ENCODE measurements at regions not wholly inside any gene's neighbourhood (a gene's known extent, or its start where the extent isn't known, plus 50 kb on each side); places are given as distances from the start of the nearest gene placed in this dataset.

DNA sequence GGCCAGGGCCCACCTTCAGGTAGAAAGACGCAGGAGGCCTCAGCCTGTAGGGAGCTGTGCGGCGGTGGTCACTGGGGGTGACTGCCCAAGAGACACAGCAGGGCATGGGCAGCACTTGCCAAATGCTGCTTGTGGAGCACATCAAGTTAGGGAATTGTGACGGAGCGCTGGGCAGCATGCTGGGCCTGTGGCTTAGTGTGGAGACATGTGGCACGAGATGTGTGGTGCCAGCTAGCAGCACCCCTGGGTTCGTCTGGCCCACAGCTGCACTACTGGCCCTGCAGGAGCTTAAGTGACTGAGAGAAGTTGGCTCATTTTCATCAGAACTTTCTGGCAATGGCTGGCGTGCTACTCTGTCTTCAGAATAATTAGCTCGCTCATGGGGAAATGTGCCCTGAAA, 213.1 kb upstream of the SYNDIG1 start:
- no peak for DNase-seq

DNA sequence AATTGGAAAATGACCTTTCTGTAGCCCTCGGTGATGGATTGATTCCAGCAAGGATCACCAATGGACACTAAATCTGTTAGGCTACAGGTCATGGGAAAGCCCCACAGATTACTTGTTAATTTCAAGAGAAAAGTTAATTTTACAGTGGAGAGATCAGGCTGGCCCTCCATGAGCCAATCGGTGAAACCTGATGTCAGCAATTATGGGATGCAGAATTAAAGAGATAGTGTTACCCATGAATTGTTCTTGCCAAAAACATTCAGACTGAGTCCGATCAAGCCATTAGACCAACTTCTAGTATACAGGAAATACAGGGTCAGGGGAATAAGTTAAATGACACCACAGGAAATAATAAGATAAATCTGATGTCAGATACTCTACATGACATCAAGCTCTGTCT, 214.9 kb upstream of the SYNDIG1 start:
- DNase-seq: no peak

DNA sequence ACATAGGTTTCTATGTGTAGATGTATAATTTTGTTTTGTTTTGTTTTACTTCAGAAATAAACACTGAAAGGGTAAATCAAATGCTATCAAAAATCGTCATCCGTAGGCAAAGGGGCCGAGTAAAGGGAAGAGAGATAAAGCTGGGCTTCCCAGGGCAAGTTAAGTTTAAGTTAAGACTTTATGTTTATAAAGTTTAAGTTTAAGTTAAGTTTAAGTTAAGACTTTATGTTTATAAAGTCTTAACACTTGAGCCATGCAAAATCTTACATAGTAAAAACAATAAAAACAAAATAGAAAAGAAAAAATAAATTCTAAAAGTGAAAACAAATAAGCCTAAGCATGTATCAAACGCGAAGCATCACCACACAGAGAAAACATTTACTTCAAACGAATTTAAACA, 216.1 kb upstream of the SYNDIG1 start:
- DNase-seq: no peak

DNA sequence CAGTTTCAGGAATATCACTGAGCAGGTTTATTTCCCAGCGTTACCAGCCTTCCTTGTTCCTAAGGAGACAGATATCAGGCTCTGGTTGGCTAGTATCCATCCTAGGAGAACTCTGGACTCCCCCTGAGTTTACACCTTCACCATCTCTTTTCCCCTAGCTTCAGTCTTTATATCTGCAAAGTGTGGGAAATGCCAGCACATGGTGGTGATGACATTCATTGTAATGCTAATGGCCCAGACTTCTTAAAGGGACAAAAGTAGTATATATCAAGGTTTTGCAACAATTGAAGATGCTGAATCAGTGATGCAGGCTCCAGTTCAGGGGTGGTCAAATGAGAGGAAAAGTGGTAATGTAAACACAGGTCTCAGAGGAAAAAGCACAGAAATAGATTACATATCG, 224.3 kb upstream of the SYNDIG1 start:
- no peak for DNase-seq

DNA sequence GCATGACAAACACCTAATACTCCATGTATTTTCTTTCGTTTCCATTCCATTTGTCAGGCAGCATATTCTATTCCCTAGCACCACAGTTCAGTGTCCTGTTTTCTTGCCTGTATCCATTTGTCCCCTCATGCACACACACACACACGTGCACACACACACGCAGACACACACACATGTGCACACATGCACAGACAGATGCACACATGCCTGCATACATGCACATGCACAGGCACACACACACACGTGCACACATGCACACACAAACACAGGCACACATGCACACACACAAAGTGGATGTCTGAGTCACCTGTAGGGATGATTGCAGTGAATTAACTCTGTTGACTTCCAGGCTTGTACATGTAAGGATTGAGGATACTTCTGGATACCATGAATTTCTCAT, 226.7 kb upstream of the SYNDIG1 start:
- DNase-seq: no peak

DNA sequence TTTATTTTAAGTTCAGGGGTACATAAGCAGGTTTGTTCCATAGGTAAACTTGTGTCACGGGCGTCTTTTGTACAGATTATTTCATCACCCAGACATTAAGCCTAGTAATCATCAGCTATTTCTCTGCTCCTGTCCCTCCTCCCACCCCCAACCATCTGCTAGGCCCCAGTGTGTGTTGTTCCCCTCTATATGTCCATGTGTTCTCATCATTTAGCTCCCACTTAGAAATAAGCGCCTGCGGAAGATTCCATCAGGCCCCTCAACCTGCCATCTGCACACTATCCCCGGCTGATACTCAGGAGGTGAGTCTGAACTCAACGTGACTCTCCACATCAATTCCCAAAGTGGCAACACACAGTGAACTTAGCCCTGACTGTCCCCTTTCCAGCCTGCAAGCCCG, 228.0 kb upstream of the SYNDIG1 start:
- DNase-seq: no peak

DNA sequence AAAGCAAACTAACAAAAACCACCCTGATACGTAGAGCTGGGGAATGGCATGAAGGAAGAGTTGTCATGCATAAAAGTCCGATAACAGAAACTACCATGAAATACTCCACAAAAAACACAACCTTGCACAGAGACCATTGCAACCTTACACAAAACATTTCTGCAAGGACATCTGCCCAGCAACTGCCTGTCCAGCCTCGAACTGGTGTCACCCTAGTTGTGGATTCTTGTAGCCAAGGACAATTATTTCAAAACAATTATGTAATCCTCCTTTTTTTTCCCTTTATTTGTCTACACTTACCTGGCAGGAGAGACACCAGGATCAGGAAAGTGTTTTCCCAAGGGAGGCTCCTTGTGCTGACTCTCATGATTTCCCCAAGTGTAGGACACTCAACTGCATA, 232.5 kb upstream of the SYNDIG1 start:
- DNase-seq: peak; percentile 7

DNA sequence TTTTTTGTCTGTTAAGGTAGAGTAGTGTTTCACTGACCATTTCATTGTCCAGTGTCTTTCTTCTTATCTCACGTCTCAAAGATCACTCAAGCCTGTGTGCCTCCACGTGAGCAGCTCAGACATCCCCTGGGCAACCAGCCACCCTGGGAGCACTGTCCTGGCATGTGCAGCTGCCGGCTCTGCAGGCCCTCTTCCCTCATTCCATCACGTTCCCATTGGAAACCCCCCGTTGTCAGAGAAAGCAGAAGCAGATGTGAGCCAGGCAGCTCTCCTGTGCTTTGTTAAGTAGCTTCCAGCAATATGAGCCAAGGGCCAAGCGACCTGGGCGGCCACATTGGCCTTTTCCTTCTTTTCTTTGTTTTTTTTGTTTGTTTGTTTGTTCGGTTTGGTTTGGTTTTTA, 233.2 kb upstream of the SYNDIG1 start:
- DNase-seq: no peak

DNA sequence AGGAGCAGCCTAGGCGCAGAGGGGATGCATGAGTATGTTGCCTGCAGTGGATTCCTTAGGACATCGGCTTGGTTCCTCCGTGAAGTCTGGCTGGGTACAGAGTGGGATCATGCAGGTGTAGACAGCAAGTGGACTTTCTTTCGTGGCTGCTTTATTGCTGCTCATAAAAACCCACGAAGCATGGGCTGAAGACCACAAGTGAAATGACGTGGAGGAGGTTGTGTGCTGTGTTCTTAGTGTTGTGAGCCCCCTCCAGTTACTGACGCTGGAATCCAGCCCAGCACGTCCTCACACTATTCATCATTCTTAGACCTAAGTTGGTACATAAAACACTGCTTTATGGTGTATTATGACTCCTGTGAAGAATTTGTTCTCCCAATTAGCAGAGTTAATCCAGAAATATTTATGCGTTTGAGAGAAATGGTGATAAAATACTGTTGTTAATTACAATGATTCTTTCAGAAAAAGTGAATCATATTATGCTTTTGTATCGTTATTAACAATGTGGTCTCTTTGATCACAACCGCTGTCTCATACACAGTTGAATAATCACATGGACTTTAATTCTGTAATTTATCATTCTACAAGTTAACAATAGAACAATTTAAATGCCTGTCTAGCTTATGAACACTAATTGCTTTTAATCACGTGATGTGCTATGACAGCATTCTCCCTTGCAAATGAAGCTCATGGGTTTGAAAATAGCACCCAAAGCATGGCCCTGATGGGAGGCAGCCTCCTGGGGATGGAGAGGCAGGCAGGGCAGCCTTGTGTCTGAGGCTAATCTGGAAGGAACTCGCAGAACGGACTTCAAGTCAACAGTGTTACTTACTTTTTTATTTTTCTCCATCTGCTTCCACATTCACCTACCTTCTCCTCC, 233.9 kb upstream of the SYNDIG1 start:
- DNase-seq: no peak

DNA sequence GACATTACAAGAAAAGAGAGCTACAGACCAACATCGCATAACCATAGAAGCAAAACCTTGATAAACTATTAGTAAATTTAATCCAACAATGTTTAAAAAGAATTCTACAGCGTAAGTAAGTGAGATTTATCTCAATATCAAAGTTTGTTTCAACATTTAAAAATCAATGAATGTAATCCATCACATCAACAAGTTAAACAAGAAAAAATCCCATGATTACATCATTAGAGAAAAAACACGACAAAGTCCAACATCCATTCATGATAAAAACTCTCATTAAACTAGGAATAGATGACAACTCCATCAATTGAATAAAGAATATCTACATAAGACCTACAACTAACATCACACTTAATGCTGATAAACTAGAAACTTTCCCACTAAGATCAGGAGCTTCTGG, 239.0 kb upstream of the GGTLC1 start:
- no peak for DNase-seq

DNA sequence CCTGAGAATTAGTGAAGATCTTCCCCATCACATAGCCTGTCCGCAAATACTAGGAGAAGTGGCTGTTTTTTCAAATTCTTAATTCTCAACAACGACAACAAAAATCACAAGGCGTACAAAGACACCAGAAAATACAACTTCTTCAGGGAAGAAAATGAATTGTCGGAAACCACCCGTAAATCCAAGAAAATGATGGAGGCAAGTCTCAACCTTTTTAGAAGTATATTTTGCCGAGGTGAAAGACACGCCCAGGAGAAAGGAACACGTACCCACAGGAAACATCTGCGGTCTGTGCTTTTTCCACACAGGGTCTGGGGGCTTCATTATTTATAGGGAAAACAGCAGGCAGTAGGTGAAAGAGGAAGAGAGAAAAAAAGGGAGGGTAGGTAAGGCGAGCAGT, 223.9 kb upstream of the GGTLC1 start:
- DNase-seq: no peak

DNA sequence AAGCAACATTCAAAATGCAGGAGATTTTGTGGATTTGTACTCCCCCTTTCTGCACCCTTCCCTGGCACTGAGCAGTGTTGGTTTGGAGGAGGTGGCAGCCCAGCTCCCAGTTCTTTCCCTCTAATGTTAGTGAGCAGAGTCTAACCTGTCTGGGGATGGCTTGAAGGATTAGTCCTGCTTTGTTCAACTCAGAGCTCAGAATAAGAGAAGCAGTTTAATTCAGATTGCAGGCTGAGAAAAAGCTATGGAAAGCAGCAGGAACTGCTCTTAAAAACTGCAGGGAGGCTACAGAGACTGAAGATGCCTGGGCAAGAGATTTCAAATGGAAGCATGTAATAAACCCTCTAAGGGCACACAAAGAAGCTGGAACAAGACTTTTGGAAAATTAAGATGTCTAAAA, 223.4 kb upstream of the GGTLC1 start:
- DNase-seq: no peak

DNA sequence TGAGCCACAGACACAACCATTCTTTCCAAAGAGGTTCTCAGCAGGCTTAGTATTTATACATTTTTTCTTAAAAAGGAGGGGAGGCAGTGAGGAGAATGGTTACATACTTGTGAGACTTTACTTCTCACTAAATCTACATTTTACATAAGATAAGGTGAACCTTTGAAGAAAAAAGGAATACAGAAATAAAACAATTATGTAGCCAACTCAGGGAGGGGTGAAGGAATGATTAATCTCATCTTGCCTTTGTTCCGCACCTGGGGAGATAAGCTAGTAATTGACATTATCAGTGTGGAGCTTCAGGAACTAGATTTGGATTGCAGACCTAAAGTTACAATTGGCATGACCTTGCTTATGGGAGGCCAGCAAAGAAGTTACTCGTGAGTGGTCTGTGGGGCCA, 221.8 kb upstream of the GGTLC1 start:
- no peak for DNase-seq

DNA sequence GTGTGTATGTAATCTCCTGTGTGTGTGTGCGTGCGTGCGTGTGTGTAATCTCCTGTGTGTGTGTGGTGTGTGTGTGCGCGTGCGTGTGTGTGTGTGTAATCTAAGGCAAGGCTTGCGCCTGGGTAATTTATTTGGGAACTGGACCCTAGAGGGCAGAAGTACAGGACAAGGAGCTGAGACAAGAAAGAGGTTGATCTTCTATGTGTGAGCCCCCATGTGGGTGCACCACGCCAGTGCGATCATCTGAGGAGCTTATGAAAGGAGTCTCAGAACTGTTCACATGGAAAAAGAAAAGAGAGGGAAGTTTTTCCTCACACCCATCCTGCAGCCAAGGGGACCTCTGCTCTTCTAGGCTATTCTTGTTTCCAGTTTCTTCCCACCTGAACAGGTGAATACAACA, 220.1 kb upstream of the GGTLC1 start:
- DNase-seq: peak; percentile 14

DNA sequence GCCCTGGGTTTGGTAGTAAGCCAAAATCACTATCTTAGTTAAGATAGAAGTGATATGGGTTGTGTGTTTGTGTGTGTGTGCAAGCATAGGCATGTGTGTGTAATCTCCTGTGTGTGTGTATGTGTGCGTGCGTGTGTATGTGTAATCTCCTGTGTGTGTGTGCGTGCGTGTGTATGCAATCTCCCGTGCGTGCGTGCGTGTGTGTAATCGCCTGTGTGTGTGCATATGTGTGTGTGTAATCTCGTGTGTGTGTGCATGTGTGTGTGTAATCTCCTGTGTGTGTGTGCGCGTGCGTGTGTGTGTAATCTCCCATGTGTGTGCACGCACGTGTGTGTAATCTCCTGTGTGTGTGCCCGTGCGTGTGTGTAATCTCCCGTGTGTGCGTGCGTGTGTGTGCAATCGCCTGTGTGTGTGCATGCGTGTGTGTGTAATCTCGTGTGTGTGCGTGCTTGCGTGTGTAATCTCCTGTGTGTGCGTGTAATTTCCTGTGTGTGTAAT, 219.3 kb upstream of the GGTLC1 start:
- no peak for DNase-seq

DNA sequence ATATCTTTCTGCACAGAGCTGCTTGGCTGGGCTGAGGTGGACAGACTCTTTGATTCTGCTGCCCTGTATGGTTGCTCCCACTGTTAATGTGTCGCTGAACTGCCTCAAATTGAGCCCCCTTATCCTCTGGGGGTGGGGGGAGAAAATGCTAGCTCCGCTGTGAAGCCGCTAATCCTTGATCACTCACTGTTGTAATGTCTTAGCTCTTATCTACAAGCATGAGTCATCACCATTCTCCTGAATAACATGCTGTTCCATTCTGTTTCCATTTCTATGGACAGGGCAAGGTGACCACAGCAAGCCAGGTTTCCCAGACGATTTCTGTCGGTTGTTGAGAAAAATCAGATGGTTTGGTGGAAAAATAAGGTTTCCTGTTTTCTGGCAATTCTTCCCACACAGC, 218.4 kb upstream of the GGTLC1 start:
- no peak for DNase-seq

DNA sequence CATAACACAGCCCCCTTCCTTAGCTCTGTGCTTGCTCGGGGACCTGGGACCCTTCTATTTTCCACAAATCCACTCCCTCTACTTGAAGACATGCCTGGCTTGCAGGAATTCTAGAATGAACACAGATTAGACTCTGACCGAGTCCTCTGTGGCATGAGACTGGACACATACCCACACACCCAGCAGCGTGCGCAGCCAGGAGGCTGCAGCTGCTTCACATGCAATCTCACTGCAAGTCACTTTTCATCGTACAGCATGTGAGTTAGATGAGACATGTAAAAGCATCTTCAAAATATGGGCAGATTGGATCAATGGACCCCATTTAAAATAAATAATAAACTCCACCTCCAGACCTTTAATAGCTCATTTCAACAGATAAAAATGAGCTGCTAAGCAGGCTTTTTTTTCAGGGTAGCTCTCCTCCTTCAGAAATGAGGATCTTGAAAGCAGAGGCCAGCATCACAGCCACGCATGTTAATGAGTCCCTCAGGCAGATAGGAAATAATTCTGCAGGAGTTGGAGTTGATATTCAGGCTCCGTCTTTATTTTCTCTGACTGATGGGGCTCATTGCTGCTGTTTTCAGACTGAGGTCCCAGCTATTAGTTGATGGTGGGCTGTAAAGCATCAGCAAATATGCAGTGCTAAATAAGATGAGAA, 215.1 kb upstream of the GGTLC1 start:
- no peak for DNase-seq

DNA sequence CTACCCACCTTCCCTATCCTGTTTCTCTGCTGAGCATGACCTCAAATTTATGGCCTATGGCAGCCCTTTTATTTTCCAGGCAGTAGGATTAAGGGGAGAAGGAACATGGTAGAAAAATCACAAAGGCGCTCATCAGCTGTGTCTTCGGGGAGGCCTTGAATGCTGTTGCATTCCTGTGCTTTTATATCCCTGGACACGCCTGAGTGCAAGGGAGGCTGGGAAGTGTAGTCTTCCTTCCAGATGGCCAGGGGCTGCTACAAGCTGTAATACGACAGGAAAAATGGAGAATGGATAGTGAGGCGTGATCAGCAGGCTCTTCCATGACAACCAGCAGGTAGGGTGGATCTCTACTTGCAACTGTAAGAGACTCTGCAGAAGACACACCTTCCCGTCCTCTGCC, 210.9 kb upstream of the GGTLC1 start:
- no peak for DNase-seq

DNA sequence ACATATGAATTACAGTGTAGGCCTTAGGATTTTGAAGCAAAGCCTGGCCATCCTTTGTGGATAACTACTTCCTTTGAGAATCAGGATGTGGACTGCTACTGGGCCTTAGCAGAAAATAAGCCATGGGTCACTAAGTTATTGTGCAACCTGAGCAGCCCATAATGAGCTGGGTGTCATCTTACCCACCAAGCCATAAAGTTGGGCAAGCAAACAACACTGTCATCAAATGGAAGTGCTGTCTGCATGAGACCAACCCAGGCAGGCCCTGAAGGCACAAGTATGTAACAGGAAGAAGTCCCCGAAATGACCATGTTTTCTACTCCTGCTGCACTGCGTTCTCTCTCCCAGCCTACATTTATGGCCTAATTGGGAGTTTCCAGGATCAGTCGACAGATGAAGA, 205.6 kb upstream of the GGTLC1 start:
- DNase-seq: no peak

DNA sequence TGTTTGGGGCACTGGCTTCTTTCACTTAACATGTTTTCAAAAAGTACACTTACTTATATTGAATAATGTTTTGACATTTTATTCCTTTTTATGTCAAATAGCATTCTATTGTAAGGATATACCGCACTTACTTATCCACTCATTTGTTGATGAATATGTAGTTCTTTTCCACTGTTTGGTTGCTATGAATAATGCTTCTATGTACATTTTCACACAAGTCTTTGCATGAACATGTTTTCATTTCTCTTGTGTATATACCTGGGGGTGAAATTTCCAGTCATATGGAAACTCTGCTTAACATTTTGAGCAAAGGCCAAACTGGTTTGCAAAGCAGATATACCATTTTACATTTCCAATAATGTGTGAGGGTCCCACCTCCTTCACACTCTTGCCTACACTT, 202.3 kb upstream of the GGTLC1 start:
- DNase-seq: no peak

DNA sequence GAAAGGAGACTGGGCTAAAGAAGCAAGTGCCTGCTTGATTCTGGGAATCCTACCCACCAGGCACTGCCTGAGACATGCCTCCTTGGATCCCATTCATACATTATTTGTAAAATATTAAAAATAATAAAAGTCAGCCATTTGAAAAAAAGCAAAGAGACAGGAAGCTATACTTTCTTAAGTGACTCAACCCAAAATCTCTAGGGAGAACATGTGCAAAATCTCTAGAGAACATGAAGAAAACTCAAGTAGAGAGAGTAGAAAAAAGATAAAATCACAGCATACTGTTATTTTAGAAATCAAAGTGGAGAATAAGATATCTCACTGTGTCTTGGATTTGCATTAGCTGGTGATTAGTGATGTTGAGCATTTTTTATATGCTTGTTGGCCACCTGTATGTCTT, 197.2 kb upstream of the GGTLC1 start:
- DNase-seq: no peak

DNA sequence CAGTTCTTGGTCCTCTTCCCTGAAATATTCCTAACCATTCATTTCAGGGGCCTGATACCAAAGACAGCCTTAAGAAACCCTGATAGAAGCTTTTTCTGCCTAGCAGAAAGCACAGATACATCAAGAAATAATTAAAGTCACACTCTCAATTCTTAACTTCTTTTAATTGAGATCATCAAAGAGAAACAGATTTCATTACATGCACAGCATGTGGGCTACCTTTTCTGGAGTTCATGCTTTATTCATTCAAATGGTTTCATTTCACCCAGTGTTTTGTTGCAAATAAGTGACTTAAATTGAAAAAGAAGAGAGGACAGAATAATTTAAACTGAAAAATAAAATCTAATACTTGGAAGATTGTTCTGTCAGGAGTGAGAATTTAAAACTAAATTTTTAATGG, 192.6 kb upstream of the GGTLC1 start:
- no peak for DNase-seq

DNA sequence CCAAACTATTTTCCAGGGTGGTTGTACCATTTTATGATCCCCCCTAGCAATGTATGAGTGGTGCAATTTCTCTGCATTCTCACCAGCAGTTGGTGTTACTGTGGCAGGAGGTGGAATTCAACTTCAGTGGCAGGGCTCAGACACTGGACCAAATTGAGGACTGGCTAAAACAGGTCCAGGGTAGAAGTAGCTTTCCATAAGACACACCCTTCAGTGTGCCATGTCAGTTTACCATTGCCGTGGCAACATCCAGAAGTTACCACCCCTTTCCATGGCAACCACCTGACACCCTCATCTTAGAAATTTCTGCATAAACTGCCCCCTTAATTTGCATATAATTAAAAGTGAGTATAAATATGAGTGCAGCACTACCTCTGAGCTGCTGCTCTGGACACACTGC, 180.7 kb upstream of the GGTLC1 start:
- no peak for DNase-seq

DNA sequence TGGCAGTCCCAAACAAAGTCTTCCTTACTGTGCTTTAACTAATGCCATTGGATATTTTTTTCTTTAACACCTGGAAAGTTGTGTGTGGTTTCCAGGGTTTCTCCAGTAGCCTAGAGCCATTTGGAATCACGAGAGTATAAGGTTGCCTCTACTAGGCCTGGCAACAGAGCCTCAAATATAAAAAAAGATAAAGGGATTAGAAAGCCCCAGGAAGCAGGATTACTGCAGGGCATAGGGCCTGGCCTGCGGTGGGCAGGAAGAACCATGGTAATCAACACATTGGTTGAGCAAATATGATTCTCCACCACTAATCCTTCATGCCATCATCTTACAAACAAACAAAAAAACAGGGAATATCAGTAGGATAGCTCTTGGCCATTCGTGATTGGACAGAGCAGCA, 177.8 kb upstream of the GGTLC1 start:
- no peak for DNase-seq

DNA sequence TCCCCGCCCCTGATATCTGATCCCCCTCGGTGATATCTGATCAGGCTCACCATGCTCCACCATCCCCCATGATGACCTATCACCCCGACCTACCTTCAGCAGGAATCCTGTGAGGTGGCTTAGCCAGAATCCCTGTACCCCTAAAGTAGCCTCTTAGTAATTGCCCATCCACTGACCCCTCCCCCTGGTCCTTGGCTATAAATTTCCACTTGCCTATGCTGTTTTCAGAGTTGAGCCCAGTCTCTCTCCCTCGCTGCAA, 177.5 kb upstream of the GGTLC1 start:
- DNase-seq: no peak

Measured in NCI-H345 (cell line).